ENCODE measurements at regions not wholly inside any gene's neighbourhood (a gene's known extent, or its start where the extent isn't known, plus 50 kb on each side); places are given as distances from the start of the nearest gene placed in this dataset.

DNA sequence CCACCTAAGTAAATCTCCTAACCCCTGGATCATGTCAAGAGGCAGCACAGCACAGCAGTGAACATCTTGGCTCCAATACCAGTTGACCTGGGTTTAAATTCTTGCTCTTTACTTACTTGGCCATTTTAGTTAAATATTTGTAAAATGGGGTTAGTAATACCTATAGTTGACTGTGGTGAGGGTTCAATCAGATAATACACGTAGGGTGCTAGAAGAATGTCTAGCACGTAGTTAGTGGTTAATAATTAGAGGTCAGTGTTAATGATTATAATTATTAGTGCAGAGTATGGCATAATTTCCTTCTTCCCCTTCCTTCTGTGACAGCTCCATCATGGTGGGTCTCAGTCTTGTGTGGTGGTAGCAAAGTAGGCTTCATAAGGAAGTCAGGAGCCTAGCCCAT, 520.8 kb downstream of the INSC start:
- DNase-seq: no peak
- intact Hi-C loops (cut with DNase I): no loop called here

DNA sequence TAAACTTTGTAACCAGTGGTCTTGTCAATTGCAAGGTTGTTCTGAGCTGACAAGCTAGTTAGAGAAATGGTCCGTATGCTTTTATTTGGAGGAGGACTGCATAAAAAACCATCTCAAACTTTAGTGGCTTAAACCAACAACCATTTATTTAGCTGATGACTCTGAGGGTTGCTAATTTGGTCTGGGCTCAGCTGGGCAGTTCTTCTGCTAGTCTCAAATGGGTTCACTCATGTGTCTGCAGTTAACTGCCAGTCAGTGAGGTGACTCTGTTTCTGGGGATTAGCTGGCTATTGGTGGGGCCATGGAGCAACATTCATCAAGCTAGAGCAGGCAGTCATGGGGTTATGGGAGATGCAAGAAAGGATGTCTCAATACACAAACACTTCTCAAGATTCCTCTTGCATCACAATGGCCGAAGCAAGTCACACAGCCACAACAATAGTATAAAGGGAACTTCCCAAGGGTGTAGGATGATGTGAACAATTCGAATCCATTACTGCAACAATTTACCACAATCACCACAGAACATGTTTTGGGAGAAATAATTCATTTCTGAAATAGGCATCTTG, 521.9 kb downstream of the INSC start:
- DNase-seq: no peak
- intact Hi-C loops (cut with DNase I): no loop called here

DNA sequence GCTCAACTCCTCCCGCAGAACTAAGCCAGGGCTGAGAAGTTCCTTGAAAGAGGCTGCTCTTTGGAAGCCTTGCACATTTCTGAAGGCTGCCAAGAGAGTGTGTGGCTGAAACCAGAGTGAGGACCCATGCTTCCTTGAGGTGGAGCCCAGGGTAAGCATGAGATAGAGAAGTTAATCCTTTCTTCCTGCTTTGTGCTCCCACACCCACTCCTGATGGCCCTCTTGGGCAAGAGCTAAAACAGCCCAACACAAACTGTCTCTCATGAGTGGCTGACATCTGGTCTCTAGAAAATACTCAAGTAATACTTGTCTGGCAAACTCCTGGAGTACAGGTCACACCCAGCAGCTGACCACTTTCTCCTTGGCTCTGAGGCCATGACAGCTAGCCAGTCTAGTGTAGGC, 523.7 kb downstream of the INSC start:
- intact Hi-C loops (cut with DNase I): no loop called here
- no peak for DNase-seq

DNA sequence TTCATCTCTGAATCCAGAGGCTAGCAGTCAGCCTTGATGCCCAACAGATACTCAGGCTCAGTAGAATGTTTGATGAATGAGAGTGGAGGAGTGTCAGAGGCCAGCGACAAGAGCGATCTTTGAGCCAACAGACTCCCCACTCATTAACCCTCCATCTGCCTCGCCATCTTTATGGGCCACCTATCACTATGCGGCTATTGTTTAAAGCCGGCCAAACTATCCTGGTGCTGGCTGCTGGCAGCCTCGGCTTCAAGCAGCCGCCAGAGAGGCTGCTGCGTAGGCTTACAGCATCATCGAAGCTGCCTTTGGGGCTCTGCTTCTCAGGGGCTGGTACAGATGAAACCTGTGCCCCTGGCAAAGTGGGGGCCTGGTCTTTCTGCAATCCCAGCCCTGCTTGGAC, 525.6 kb downstream of the INSC start:
- intact Hi-C loops (cut with DNase I): no loop called here
- DNase-seq: no peak

DNA sequence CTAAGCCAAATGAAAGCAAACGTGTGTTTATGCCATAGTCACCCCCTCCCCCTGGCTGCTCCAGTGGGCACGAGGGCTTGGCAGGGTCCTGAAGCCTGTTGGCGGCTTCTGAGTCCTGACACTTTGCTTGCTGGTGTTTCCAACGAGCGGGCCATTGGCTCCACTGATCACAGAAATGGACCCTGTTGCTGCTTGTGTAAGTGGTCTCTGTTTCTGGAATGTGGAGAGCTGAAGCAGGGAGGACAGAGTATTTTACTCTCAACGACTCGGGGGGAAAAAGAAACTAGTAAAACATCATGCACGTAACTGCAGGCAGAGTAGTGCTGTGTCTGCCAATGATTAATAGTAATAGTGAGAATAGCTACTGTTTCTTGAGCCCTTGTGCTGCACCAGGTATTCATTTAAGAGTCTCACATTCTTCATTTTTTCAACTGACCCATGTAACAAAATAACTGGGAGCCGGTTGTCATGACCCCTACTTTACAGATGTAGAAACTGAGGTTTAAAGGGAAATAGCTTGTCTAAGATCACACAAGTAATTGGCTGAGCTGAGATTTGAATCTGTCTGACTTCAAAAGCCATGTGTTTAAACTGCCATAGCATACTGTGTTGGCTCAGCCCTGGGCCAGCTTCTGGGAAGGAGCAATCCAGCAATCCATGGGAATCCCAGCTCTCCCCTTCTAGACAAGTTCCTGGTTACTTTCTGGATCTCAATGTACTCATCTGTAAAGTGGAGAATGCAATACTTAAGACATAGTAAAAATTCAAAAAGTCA, 526.7 kb downstream of the INSC start:
- peak in 17 of 42 donors; percentile 6 to 52 (median 22) for DNase-seq
- intact Hi-C loops (cut with DNase I): no loop called here

DNA sequence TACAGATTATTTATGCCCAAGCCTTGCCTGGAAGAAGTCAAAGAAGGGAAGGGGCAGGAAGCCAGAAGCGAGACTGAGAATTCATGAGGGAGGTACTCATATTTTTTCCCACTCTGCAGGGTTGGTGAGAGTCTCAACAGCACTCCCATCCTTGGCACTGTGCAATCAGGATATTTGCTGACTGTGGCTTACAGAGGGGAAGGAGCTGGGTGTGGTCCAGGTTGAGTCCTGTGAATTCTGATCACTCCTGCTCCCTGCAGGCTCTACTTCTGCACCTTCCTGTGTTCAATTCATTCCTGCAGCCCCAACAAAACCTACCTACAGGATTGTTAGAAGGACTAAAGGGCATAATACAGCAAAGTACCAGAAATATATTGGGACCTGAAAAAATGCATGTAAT, 530.5 kb downstream of the INSC start:
- DNase-seq: no peak
- intact Hi-C loops (cut with DNase I): loop anchor here (5.0 kb wide), 1 partner anchor 962 kb away; no protein-coding TSS in a partner anchor

DNA sequence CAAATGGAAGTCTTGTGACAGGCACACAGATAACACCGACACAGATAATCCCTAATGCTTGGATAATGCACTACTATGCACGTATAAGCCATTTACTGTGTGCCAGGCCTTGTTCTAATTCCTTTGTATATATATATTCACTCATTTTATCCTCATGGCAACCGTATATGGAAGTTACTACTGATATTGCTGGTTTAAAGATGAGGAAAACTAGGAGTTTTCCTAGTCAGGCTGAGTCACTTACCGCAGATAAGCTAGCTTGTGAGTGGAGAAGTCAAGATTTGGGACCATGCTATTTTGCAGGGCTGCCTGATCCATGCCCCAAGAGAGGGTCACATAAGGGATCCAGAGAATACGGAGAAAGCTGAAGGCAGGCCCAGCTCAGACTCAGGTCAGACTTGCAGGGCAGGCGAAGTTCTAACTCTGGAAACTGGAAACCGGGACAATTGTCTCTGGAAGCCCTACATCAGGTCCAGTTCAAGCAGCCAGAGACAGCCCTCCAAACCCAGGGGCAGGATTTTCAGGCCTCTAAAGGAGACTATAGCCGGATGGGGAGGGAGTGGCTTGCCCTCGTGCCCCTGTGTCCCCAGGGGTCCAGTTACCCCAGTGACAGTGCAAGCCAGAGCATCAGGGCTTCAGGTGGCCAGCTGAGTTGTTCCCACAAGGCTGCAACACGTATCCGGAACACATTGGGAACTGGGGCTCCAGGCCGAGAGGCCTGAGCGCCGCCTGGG, 534.8 kb downstream of the INSC start:
- intact Hi-C loops (cut with DNase I): loop anchor here (5.0 to 10.0 kb wide), 2 partner anchors 155 to 958 kb away; no protein-coding TSS in a partner anchor

DNA sequence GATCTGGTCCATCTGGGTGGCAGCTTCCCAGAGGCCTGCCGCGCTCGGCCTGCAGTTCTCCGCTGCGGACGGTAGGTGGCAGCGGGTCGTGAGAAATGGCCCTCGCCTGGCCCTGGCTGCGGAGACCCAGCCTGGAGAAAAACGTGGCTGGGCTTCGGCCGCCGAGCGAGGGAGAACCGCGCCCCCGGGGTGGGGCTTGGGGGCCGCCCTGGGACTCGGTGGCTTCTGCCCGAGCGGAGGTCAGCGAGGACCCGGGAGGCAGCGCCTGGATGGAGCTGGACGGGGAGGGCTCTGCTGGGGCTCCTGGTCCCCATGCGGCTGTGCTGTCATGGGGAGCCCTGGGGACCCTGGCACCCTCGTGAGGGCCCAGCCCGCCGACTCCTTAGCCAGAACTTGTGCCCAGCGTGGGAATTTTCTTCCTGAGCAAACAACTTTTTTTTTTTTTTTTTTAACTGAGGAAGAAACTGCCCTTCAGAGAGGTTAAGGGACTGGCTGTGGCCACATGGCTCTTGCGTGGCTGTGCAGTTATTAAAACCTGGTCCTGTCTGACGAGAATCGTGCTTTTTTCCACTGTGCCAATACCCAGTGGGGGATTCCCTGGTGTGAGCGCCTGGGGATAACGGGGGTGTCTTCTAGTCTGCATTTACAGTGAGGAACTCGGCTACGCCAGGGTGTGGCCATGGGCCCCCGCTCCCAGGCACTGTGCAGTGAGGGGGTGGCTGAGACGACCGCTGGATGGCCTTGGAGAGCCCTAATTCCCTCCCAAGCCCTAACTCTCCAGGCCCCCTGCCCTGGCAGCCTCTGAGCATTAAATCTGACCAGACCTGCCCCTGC, 535.6 kb downstream of the INSC start:
- intact Hi-C loops (cut with DNase I): loop anchor here (10.0 kb wide), 1 partner anchor 154 kb away; no protein-coding TSS in a partner anchor
- peak; percentile 77 to 94 (median 90) for DNase-seq

More for the DNA sequence above, 534.8 kb downstream of the INSC start:
- no peak for DNase-seq

DNA sequence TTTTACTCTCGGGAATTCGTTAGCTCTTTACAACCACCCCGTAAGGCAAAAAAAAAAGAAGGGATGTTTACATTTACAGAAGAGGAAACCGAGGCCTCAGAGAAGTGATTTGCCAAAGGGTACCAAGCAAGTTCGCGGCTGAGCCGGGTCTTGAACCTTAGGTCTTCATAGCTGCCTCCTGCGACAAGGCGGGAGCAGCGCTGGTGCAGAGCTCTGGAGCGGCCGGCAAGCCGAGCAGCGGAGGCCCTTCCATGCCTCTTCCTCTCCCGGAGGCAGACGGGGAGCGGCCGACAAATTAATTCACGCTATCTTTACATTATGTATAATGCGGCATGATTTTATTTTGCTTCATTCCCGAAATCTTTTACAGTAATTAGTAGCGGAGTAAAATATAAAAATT, 536.3 kb downstream of the INSC start:
- peak in 1 of 42 donors; percentile 4 for DNase-seq

DNA sequence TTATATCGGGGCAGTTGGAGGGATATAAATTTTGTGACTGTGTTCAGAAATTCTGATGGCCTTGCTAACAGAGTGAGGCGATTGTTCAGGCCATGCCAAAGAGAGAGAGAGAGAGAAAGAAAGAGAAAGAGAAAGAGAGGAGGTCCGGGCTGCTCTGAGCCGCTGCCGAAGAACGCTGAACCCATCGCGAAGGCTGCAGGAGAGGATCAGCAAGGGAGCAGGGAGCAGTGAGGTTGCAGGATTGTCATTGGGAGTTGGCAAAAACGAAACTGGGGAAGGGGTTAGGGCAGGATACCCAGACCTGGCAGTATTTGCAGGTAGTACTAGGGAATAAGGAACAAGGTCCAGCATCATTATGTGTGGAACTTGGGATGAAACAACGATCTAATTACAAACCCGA, 537.1 kb downstream of the INSC start:
- peak in 6 of 42 donors; percentile 7 to 69 (median 19) for DNase-seq
- intact Hi-C loops (cut with DNase I): loop anchor here (10.0 kb wide), 1 partner anchor 153 kb away; no protein-coding TSS in a partner anchor

More for the DNA sequence above, 536.3 kb downstream of the INSC start:
- intact Hi-C loops (cut with DNase I): loop anchor here (10.0 kb wide), 1 partner anchor 154 kb away; no protein-coding TSS in a partner anchor

DNA sequence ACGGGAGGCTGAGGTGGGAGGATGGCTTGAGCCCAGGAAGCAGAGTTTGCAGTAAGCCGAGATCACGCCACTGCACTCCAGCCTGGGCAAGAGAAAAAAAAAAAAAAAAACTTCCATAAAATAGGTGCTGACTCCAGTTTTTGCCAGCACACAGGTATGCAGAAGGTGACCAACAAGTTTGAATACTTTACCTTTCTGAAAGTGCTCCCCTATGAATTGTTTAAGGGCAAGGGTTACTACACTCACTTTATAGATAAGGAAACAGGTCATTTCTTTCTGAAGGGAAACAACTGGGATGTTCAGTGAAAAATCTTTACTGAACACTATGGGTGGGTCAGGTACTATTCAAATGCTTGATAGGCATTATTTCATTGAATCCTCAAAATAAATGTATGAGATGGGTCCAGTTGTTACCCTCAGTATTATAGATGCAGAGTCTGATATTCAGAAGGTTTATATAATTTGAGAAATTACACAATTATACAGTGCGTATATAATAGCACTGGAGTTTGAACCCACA, 538.5 kb downstream of the INSC start:
- intact Hi-C loops (cut with DNase I): loop anchor here (10.0 kb wide), 1 partner anchor 152 kb away; no protein-coding TSS in a partner anchor
- no peak for DNase-seq

DNA sequence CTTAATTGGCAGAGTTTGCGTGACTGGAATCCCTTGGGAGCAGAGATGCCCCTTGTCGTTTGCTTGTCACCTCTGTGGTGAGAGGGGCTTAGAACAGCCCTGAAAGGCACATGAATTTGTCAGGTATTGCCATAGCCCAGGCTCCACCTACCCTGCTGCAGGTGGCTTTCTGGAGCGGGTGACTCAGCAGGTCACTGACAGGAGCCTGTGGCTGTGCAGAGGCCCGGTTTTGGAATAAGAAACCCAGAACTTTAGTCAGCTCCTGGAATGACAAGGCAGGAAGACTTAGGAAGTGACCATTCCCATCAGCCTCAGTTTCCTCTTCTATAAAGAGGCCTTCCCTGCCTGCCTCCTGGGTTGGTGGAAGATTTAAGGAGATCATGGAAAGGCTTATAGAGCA, 539.7 kb downstream of the INSC start:
- intact Hi-C loops (cut with DNase I): loop anchor here (10.0 kb wide), 1 partner anchor 150 kb away; no protein-coding TSS in a partner anchor
- no peak for DNase-seq

DNA sequence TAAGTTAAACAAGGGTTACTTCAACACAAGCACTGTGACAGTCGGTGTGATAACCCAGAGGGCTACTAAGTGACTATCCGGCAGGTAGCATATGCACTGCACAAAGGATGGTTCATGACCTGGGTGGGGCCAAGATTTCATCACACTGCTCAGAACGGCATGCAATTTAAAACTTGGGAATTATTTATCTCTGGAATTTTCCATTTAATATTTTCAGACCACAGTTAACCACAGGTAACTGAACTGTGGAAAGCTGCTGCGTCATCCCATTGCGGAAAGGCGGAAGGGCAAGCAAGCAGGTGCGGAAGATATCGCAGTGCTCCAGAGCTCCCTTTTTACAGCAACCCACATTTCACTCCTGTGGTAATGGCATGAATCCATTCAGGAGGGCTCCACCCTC, 540.8 kb downstream of the INSC start:
- no peak for DNase-seq
- intact Hi-C loops (cut with DNase I): loop anchor here (10.0 kb wide), 1 partner anchor 149 kb away; no protein-coding TSS in a partner anchor

DNA sequence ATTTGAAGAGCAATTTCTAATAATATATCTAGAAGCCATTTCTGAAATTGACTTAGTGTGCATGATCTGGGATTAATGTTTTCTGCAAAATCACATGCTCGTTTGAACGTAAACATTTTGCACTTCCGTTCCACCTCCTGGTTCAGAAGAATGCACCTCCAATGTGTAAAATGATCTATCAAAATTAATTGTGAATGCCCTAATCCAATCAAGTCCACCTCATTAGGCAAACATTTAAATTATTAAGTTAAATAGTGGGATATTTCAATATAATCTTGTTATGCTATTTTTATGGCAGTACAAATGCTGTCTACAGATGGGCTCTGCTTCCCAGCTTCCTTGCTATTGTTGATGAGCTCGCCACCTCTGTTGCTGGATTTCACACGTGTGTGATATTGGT, 542.5 kb downstream of the INSC start:
- intact Hi-C loops (cut with DNase I): loop anchor here (10.0 kb wide), 1 partner anchor 148 kb away; no protein-coding TSS in a partner anchor
- no peak for DNase-seq

DNA sequence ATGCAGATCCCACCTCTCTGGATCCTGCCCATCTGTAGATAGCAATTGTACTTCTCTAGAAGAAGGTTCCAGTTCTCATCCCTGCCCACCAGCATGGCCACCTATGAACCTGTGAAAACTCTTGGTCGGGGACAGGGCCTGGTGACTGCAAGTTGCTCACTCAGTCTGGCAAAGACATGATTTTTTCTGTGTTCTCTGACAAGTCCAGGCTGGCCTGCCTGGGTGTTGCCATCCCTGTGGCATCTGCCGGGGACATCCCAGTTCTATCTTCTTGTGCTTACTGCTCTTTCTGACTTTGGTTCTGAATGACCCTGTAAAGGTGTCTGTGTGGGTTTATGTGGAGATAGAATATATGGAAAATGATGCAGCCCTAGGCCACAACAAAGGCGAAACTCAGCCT, 545.8 kb downstream of the INSC start:
- DNase-seq: no peak

DNA sequence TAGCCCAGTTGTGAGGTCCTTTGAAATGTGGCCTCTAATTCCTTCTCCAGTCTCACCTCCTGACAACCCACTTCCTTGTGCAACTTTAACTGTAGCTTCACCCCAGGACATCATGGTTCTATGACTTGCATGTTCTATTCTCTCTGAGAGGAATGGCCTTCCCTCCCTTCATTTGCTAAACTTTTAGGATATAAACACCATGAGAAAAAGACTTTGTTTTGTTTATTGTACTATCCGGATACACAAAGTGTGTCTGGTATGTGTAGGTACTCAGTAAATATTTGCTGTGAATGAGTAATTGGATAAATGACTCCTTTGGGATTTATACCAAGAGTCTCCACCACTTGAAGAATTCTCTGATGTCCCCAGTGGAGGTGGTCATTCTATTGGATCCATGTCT, 547.6 kb downstream of the INSC start:
- no peak for DNase-seq
- intact Hi-C loops (cut with DNase I): no loop called here

More for the DNA sequence above, 545.8 kb downstream of the INSC start:
- intact Hi-C loops (cut with DNase I): no loop called here

DNA sequence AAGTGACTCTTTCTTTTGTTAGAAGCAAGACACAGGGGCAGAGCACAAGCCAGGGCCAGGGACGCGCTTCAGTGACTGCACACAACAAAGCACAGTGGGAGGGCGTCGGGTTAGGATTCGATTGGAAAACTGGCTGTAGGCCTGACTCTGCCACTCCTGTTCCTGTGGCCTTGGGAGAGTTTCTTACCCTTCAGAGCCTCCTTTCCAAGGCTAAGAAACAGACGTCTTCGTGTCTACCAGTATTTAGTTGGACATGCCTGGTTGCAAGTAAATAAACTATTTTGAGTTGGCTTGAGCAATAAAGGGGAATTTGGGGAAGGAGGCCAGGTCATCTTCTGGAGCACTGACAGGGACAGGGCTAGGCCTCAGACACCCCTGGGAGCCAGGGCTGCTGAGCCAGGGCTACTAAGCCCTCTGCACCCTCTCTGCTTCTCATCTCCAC, 549.1 kb downstream of the INSC start:
- intact Hi-C loops (cut with DNase I): no loop called here
- DNase-seq: no peak

DNA sequence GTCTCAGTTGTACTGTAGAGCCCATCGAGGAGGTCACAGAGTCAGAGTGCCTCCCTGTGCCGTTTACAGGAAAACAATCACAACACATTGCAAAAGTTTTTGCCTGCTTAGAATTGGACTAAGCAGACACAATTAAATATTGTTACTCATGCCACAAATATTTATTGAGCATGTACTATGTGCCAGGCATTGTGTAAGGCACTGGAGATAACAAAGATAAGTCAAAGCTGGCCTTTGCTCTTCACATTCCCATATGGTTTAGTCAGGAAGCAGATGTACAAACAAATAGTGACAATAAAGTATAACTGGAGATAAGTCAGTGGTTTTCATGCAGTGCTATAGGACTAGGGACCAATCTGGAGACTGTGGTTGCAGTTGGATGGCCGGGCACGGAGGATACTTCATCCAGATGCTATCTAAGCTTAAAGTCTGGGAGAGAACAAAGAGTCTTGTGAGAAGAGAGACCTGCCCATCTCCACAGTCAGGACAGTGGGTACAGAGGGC, 550.7 kb downstream of the INSC start:
- intact Hi-C loops (cut with DNase I): no loop called here
- DNase-seq: no peak

Measured in head of caudate nucleus (tissue), 42 donors.